Cardiac muscle cell (in vitro differentiated cells and primary cell): ENCODE measurements at regions not wholly inside any gene's neighbourhood (a gene's known extent, or its start where the extent isn't known, plus 50 kb on each side); places are given as distances from the start of the nearest gene placed in this dataset.
A peak's percentile ranks its signal among the peaks of the same experiment; 100 is the strongest.
"Not testable (repeated sequence)": the region's sequence is repeated elsewhere in the genome, so short reads cannot be mapped to it uniquely, and the experiment has no call there.

Experiments
- DNase-seq, 2 donors: peaks; one replicate each; pipeline versions ENCODE4 v3.0.0 to v3.0.0-alpha.2; 2010 to 2017; ENCODE audit warnings: low read depth in 1 of 2, low spot score in 1 of 2
- H3K27ac ChIP-seq: fragments of 200-600 bp; sonication (generic); 2 replicates; pipeline ENCODE4 v1.5.1; 2016
- H3K27me3 ChIP-seq: fragments of 200-600 bp; sonication (generic); 2 replicates; pipeline ENCODE4 v1.6.0; 2016; ENCODE audit warnings: control low read depth
- H3K36me3 ChIP-seq: fragments of 200-600 bp; sonication (generic); 2 replicates; pipeline ENCODE4 v1.5.1; 2016; ENCODE audit warnings: control low read depth
- H3K4me1 ChIP-seq: fragments of 200-600 bp; sonication (generic); 2 replicates; pipeline ENCODE4 v1.8.1; 2017; ENCODE audit warnings: low read depth, mild to moderate bottlenecking, mixed run types
- H3K4me3 ChIP-seq: fragments of 200-600 bp; sonication (generic); 2 replicates; pipeline ENCODE4 v1.5.1; 2016; ENCODE audit warnings: mild to moderate bottlenecking
- H3K9me3 ChIP-seq: fragments of 200-600 bp; sonication (generic); 2 replicates; pipeline ENCODE4 v1.5.1; 2017; ENCODE audit warnings: low read depth, mild to moderate bottlenecking, control low read depth
- TF ChIP-seq, protein P1 (sequence below): IDR thresholded peaks from 2 replicates; pipeline ENCODE4 v1.5.1; 2012; ENCODE audit warnings: low read depth, mild to moderate bottlenecking, low read length

DNA sequence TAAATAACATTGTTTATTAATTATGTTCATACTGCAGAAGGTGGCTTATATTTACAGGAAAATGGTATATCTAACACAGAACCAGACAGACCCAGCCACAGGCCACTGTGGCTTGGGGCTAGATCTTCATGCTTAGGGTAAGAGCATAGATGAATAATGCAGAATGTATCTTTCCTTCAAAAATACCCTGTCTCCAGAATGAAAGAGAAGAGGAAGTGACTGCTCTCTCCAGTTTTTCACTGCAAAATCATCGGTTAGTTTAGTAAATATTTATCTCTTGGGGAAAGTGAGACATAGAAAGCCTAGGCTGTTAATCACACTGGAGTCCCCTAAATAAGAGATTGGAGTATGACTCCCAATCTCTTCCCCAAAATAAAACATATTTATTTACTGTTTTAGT lies 453.7 kb downstream of the NAV3 start:
- TF ChIP-seq, protein P1, sequence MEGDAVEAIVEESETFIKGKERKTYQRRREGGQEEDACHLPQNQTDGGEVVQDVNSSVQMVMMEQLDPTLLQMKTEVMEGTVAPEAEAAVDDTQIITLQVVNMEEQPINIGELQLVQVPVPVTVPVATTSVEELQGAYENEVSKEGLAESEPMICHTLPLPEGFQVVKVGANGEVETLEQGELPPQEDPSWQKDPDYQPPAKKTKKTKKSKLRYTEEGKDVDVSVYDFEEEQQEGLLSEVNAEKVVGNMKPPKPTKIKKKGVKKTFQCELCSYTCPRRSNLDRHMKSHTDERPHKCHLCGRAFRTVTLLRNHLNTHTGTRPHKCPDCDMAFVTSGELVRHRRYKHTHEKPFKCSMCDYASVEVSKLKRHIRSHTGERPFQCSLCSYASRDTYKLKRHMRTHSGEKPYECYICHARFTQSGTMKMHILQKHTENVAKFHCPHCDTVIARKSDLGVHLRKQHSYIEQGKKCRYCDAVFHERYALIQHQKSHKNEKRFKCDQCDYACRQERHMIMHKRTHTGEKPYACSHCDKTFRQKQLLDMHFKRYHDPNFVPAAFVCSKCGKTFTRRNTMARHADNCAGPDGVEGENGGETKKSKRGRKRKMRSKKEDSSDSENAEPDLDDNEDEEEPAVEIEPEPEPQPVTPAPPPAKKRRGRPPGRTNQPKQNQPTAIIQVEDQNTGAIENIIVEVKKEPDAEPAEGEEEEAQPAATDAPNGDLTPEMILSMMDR = no peak

DNA sequence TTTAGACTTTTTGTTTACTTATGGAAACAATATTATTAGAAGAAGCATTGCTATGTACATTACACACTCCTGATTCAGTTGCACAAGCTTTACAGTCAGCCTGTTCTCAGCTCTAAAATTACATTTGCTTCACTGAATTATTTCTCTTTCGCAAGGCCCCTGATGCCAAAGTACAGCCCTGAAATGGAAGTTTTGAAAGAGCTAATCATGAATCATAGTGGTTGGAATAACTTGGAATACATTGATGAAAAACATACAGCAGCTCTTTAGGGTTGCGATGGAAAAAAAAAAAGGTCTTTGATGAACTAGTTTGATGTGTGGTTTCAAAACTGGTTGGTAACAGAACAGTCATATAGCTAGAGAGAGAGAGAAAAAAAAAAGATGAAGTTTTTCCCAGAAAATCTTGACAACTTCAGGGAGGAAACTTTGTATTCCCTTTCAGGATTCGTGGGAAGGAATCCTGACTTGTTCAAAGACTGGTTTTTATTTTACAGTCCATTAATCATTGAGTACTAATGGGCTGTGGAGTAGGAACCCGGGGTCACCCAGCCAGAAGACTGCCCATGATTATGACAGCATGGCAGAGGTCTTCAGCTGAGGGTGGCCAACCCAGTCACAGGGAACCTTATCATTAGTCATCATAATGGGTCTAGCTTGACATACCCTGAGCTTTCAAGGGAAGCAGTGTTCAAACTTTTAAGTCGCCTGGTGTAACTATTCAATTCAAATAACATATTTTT lies 460.1 kb downstream of the NAV3 start:
- H3K27ac ChIP-seq = no peak overlapping the region
- peak in 1 of 2 donors; percentile 83 for DNase-seq
- no peaks in the 10 kb centered on the region for H3K36me3 ChIP-seq
- TF ChIP-seq, protein P1 = no peak
- no peaks in the 10 kb centered on the region for H3K27me3 ChIP-seq
- no peak overlapping the region for H3K4me3 ChIP-seq
- H3K4me1 ChIP-seq = no peaks in the 10 kb centered on the region
- H3K9me3 ChIP-seq = no peaks in the 10 kb centered on the region

More for the DNA sequence above, 453.7 kb downstream of the NAV3 start:
- Histone ChIP-seq H3K4me1 (no peaks in the 10 kb centered on the region), H3K27ac (no peak overlapping the region), H3K36me3 (no peaks in the 10 kb centered on the region), H3K4me3 (no peak overlapping the region), H3K27me3 (no peaks in the 10 kb centered on the region), H3K9me3 (no peaks in the 10 kb centered on the region)
- DNase-seq = no peak

DNA sequence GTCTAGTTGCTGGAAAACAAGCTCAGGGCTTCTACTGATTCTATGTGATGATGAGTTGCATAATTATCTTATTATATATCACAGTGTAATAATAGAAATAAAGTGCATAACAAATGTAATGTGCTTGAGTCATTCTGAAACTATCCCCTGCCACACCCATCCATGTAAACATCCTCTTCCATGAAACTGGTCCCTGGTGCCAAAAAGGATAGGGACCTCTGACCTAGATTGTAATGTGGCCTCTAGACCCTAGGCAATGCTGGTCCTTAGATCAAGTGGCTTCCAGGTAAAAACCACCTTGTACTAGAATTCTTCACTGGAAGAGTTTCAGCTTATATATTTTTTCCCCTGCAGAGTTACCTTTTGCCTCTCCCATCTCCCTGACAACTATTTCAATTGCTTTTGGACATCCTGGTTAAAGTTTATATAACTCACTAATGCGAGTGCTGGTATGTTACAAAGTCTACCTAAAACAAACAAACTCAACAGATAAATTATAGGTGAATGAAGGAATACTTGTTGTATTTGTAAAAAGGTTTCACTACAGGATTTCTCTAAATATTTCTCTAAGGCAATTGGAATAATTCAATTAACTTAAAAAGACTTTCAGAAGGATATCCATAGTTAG lies 462.5 kb downstream of the NAV3 start:
- no peak overlapping the region for H3K4me3 ChIP-seq
- DNase-seq = no peak

DNA sequence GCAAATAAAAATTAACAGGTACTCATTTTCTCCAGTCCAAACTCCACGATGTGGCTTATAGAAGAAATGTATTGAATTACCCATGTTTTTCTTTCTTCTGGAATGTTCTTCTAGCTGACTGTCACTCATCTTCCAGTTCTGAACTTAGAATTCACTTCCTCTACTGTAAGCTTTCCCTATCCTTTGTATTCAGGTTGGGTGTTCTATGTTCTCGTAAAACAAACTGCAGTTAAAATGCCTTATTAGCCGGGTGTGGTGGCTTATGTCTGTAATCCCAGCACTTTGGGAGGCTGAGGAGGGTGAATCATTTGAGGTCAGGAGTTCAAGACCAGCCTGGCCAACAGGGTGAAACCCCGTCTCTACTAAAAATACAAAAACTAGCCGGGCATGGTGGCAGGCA lies 470.6 kb downstream of the NAV3 start:
- H3K36me3 ChIP-seq, H3K4me1 ChIP-seq, H3K27ac ChIP-seq, H3K27me3 ChIP-seq, H3K9me3 ChIP-seq, DNase-seq, H3K4me3 ChIP-seq: not testable (repeated sequence)

More for the DNA sequence above, 462.5 kb downstream of the NAV3 start:
- H3K4me1 ChIP-seq = no peaks in the 10 kb centered on the region
- H3K9me3 ChIP-seq = no peaks in the 10 kb centered on the region
- H3K27ac ChIP-seq = no peak overlapping the region
- H3K36me3 ChIP-seq = no peaks in the 10 kb centered on the region
- H3K27me3 ChIP-seq = no peaks in the 10 kb centered on the region
- TF ChIP-seq, protein P1 = no peak

DNA sequence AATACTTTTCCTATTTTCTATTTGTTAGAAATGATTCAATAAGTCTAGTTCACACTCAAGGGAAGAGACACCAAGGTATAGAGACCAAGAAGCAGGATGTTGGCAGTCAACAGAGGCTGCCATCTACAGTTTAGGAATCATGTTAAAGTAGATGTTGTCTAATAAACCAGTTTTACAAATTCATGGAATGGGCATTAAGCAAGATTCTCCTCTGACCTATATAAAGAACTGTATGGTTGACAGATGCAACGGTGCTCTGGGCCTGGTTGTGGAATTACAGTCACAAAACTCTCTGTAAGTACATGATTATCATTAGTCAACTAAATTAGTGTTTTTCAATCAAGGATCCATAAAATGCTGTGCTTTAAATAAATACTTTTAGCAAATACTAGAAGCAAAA lies 475.1 kb downstream of the NAV3 start:
- Histone ChIP-seq H3K36me3 (no peaks in the 10 kb centered on the region), H3K4me1 (no peaks in the 10 kb centered on the region), H3K27ac (no peak overlapping the region), H3K27me3 (no peaks in the 10 kb centered on the region), H3K9me3 (no peaks in the 10 kb centered on the region), H3K4me3 (no peak overlapping the region)
- TF ChIP-seq, protein P1 = no peak
- no peak for DNase-seq

DNA sequence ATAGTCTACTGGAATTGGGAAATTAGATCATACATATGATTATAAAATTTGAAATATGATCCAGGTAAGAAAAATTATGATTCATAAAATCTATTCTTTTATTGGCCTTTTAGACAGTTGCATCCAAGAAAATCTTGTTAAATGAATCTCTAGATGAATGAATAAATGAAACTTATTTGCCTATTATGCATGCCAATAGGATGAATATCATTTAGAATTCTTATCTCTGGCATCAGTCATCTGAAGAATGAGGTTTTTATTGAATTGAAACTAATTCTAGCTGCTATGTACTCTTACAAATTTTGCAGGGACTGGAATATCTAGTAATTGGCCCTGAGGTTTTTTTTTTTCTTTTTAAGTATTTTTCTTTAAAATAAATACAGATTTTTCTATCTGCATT lies 475.5 kb downstream of the NAV3 start:
- H3K27ac ChIP-seq = no peak overlapping the region
- H3K4me1 ChIP-seq = no peaks in the 10 kb centered on the region
- no peaks in the 10 kb centered on the region for H3K27me3 ChIP-seq
- H3K36me3 ChIP-seq = no peaks in the 10 kb centered on the region
- no peaks in the 10 kb centered on the region for H3K9me3 ChIP-seq
- no peak overlapping the region for H3K4me3 ChIP-seq
- TF ChIP-seq, protein P1 = no peak
- no peak for DNase-seq
